OCI-LY7 (cell line): ENCODE measurements at regions not wholly inside any gene's neighbourhood (a gene's known extent, or its start where the extent isn't known, plus 50 kb on each side); places are given as distances from the start of the nearest gene placed in this dataset.

Experiments
- BruUV-seq: library from RNA; stranded (reverse); fragments of 400-500 nt; replicated peaks from 2 replicates; lab custom pipeline; 2021; lab: Mats Ljungman, UMichigan
- CTCF ChIA-PET: fragments of 300-600 bp; sonication (Branson Sonifier 250); formaldehyde crosslinking; loops from one replicate; lab custom pipeline; 2022; ENCODE audit warnings: antibody characterized with exemption; ENCODE audit not compliant: unreplicated experiment; lab: Charles Lee
- POLR2A ChIA-PET: fragments of 300-600 bp; sonication (Branson Sonifier 250); formaldehyde crosslinking; loops from one replicate; lab custom pipeline; 2022; ENCODE audit warnings: antibody characterized with exemption; lab: Charles Lee
- DNase-seq: peaks from one replicate; pipeline ENCODE4 v3.0.0-alpha.2; 2015; ENCODE audit warnings: low spot score
- H2AFZ ChIP-seq: fragments of 200-600 bp; sonication (generic), shearing (Covaris generic); 2 replicates; pipeline ENCODE4 v1.6.1; 2014; ENCODE audit warnings: mild to moderate bottlenecking, antibody characterized with exemption, low read length, moderate library complexity
- H3K27ac ChIP-seq: fragments of 200-600 bp; sonication (generic); 2 replicates; pipeline ENCODE4 v1.5.1; 2014; ENCODE audit warnings: mixed run types, low read depth, mild to moderate bottlenecking, moderate library complexity, low read length, inconsistent platforms; ENCODE audit not compliant: poor library complexity, severe bottlenecking
- H3K36me3 ChIP-seq: fragments of 200-600 bp; sonication (generic); 2 replicates; pipeline ENCODE4 v1.6.1; 2014; ENCODE audit warnings: mild to moderate bottlenecking, antibody characterized with exemption, low read length, moderate library complexity, mixed read lengths; ENCODE audit not compliant: insufficient read depth
- H3K4me1 ChIP-seq: fragments of 200-600 bp; sonication (generic); 2 replicates; pipeline ENCODE4 v1.5.1; 2014; ENCODE audit warnings: mild to moderate bottlenecking, low read length; ENCODE audit not compliant: insufficient read depth, poor library complexity, severe bottlenecking
- H3K4me2 ChIP-seq: fragments of 200-600 bp; sonication (generic); 2 replicates; pipeline ENCODE4 v1.6.1; 2014; ENCODE audit warnings: mild to moderate bottlenecking, low read length
- H3K4me3 ChIP-seq: fragments of 200-600 bp; sonication (generic); 2 replicates; pipeline ENCODE4 v1.5.1; 2014; ENCODE audit warnings: mild to moderate bottlenecking, low read depth, low read length; ENCODE audit not compliant: poor library complexity, severe bottlenecking
- H3K79me2 ChIP-seq: fragments of 200-600 bp; sonication (generic); 2 replicates; pipeline ENCODE4 v1.6.1; 2016; ENCODE audit warnings: low read depth, mild to moderate bottlenecking, low read length, moderate library complexity, mixed read lengths; ENCODE audit not compliant: insufficient read depth
- H3K9me2 ChIP-seq: fragments of 200-600 bp; sonication (generic); 2 replicates; pipeline ENCODE4 v1.6.1; 2016; ENCODE audit warnings: mild to moderate bottlenecking, low read length, mixed read lengths; ENCODE audit not compliant: insufficient read depth
- H3K9me3 ChIP-seq: fragments of 200-600 bp; sonication (generic); 2 replicates; pipeline ENCODE4 v1.6.1; 2014; ENCODE audit warnings: mild to moderate bottlenecking, mixed run types, low read length, mixed read lengths
- H4K20me1 ChIP-seq: fragments of 200-600 bp; sonication (generic); 2 replicates; pipeline ENCODE4 v1.6.1; 2014; ENCODE audit warnings: mild to moderate bottlenecking, antibody characterized with exemption, low read length, moderate library complexity, mixed read lengths; ENCODE audit not compliant: insufficient read depth
- CTCF ChIP-seq: fragments of 200-600 bp; sonication (generic); conservative IDR thresholded peaks from 2 replicates; pipeline ENCODE4 v1.5.1; 2014; ENCODE audit warnings: mild to moderate bottlenecking, antibody characterized with exemption, low read length, moderate library complexity, mixed read lengths
- EZH2phosphoT487 ChIP-seq: fragments of 200-600 bp; sonication (generic); IDR thresholded peaks from 2 replicates; pipeline ENCODE4 v1.6.1; 2018; ENCODE audit warnings: low read depth, borderline replicate concordance, mild to moderate bottlenecking, mixed run types, antibody characterized with exemption, low read length, moderate library complexity, mixed read lengths
- intact Hi-C: fragments of 100-400 bp; cut with micrococcal nuclease; formaldehyde crosslinking; loops from one replicate; pipeline ENCODE4 v1.10.0; 2022; ENCODE audit not compliant: unreplicated experiment

- Histone ChIP-seq H3K4me3 (no peak overlapping the region), H4K20me1 (no peaks in the 10 kb centered on the region), H3K9me3 (no peaks in the 10 kb centered on the region), H3K79me2 (no peaks in the 10 kb centered on the region), H3K4me1 (no peaks in the 10 kb centered on the region), H3K36me3 (no peaks in the 10 kb centered on the region), H3K9me2 (no peaks in the 10 kb centered on the region), H3K4me2 (no peak overlapping the region), H3K27ac (no peak overlapping the region), H2AFZ (no peak overlapping the region)
- BruUV-seq: no TSS peak
- ChIA-PET CTCF (no interaction called here), POLR2A (interaction anchor here (0.7 kb wide), 1 partner anchor 810 kb away, joined by 3 read pairs; no protein-coding TSS in a partner anchor)
- intact Hi-C loops: no loop called here
- DNase-seq: no peak
- no peak for TF ChIP-seq EZH2phosphoT487
- TF ChIP-seq CTCF: no peak
Observed at GRCh38 chr6:2432292-2432691, 186.9 kb upstream of the GMDS start.

- Histone ChIP-seq H3K36me3 (no peaks in the 10 kb centered on the region), H3K27ac (no peak overlapping the region), H4K20me1 (no peaks in the 10 kb centered on the region), H3K4me3 (no peak overlapping the region), H3K79me2 (no peaks in the 10 kb centered on the region), H3K4me1 (no peaks in the 10 kb centered on the region), H3K4me2 (no peak overlapping the region), H3K9me2 (no peaks in the 10 kb centered on the region), H3K9me3 (no peaks in the 10 kb centered on the region), H2AFZ (no peak overlapping the region)
- BruUV-seq: no TSS peak
- intact Hi-C loops: no loop called here
- TF ChIP-seq CTCF (no peak), EZH2phosphoT487 (no peak)
- ChIA-PET CTCF (no interaction called here), POLR2A (no interaction called here)
- DNase-seq: no peak
Observed at GRCh38 chr6:2430612-2431011, 185.2 kb upstream of the GMDS start.

DNA sequence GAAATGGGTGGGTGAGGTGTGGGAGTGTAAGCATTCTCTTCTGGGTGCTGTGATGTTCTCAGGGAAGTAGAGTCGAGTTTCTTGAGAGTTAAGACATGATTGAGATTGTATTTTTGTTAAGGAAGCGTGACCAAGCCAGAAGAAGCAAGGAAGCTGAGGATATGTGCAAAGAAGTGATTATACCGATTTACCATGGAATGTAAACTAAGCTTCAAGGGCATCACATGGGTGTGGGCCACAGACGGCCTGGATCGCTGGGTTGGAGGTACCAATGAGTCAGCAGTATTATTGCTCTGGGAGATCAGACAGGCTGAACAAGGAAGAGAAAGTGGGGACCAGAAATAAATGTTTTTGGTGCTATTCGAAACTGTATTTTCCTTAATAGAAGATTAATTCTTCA lies 184.1 kb upstream of the GMDS start:
- no peak for DNase-seq
- ChIA-PET POLR2A (no interaction called here), CTCF (interaction anchor here (1.0 kb wide), 1 partner anchor 25 kb away, joined by 3 read pairs; no protein-coding TSS in a partner anchor)
- Histone ChIP-seq H3K27ac (no peak overlapping the region), H3K4me2 (no peak overlapping the region), H2AFZ (no peak overlapping the region), H4K20me1 (no peaks in the 10 kb centered on the region), H3K9me2 (no peaks in the 10 kb centered on the region), H3K4me3 (no peak overlapping the region), H3K36me3 (no peaks in the 10 kb centered on the region), H3K9me3 (no peaks in the 10 kb centered on the region), H3K4me1 (no peaks in the 10 kb centered on the region), H3K79me2 (no peaks in the 10 kb centered on the region)
- TF ChIP-seq EZH2phosphoT487 (no peak), CTCF (no peak)
- intact Hi-C loops: no loop called here
- BruUV-seq: no TSS peak
